Natural killer cell (primary cell): ENCODE measurements at regions not wholly inside any gene's neighbourhood (a gene's known extent, or its start where the extent isn't known, plus 50 kb on each side); places are given as distances from the start of the nearest gene placed in this dataset.

Source experiments
- ATAC-seq, 3 donors: fragments of 150-1000 bp in 2 of 3; fragments of 200-7000 bp in 1 of 3; cut with Tn5 transposase; 1 replicate in 1 of 3; 2 replicates in 2 of 3; pipeline ENCODE4 v1.10.0; 2021; ENCODE audit warnings: mild to moderate bottlenecking in 2 of 3, moderate library complexity in 2 of 3
- DNase-seq, 2 donors: peaks; one replicate each; pipeline versions ENCODE4 v3.0.0 to v3.0.0-alpha.2; 2013 to 2021; ENCODE audit warnings: mixed read lengths in 1 of 2
- H3K27ac ChIP-seq: one replicate; pipeline ENCODE4 v1.5.1; 2013; ENCODE audit warnings: mild to moderate bottlenecking, low read length
- H3K27me3 ChIP-seq: one replicate; pipeline ENCODE4 v1.6.1; 2013; ENCODE audit warnings: low read length; ENCODE audit not compliant: control insufficient read depth, insufficient read depth
- H3K36me3 ChIP-seq: one replicate; pipeline ENCODE4 v1.6.1; 2013; ENCODE audit warnings: low read length; ENCODE audit not compliant: control insufficient read depth, insufficient read depth
- H3K4me1 ChIP-seq: one replicate; pipeline ENCODE4 v1.6.1; 2013; ENCODE audit warnings: low read length; ENCODE audit not compliant: control insufficient read depth, insufficient read depth
- H3K4me3 ChIP-seq: one replicate; pipeline ENCODE4 v1.5.1; 2013; ENCODE audit warnings: low read length
- H3K9me3 ChIP-seq: one replicate; pipeline ENCODE4 v1.6.1; 2013; ENCODE audit warnings: low read length; ENCODE audit not compliant: control insufficient read depth, insufficient read depth
- H3K27ac Mint-ChIP-seq, 2 donors: one replicate each; pipeline ENCODE4 v1.8.0; 2022; ENCODE audit warnings: mild to moderate bottlenecking in 2 of 2, mixed read lengths in 2 of 2, moderate library complexity in 1 of 2
- H3K27me3 Mint-ChIP-seq, 2 donors: one replicate each; pipeline ENCODE4 v1.8.0; 2022; ENCODE audit warnings: low read depth in 2 of 2, mixed read lengths in 2 of 2
- H3K36me3 Mint-ChIP-seq: one replicate; pipeline ENCODE4 v1.8.0; 2022; ENCODE audit warnings: mixed read lengths
- H3K4me1 Mint-ChIP-seq, 2 donors: one replicate each; pipeline ENCODE4 v1.8.0; 2022; ENCODE audit warnings: mixed read lengths in 2 of 2
- H3K4me3 Mint-ChIP-seq: one replicate; pipeline ENCODE4 v1.8.0; 2022; ENCODE audit warnings: mild to moderate bottlenecking, moderate library complexity, mixed read lengths
- H3K9me3 Mint-ChIP-seq, 2 donors: one replicate each; pipeline ENCODE4 v1.8.0; 2022; ENCODE audit warnings: mixed read lengths in 2 of 2
- CTCF ChIP-seq: fragments of 200-600 bp; IDR thresholded peaks from one replicate; pipeline ENCODE4 v1.8.0; 2022; ENCODE audit warnings: antibody characterized with exemption
- WGBS: methylation state at CpG from one replicate; pipeline ENCODE4 v1.1.7; 2013; ENCODE audit warnings: missing lambda C conversion rate; ENCODE audit not compliant: insufficient coverage; 5-methylcytosine and 5-hydroxymethylcytosine counted together
- intact Hi-C: fragments of 100-400 bp; cut with micrococcal nuclease; formaldehyde crosslinking; loops from one replicate; pipeline ENCODE4 v1.14.2; 2022

- Mint-ChIP-seq H3K27ac (no peak overlapping the region), H3K9me3 (peaks cover 2 to 3% of the 10 kb centered on the region in 2 donors), H3K36me3 (peaks cover 9% of the 10 kb centered on the region), H3K27me3 (no peaks in the 10 kb centered on the region), H3K4me3 (no peak overlapping the region), H3K4me1 (no peaks in the 10 kb centered on the region)
- Histone ChIP-seq H3K4me3 (no peak overlapping the region), H3K27ac (no peak overlapping the region), H3K27me3 (no peaks in the 10 kb centered on the region), H3K36me3 (no peaks in the 10 kb centered on the region), H3K9me3 (no peaks in the 10 kb centered on the region), H3K4me1 (no peaks in the 10 kb centered on the region)
- 100% methylated on average over 1 of the region's 2 CpGs for WGBS
- no peak for TF ChIP-seq CTCF
- intact Hi-C loops = no loop called here
- ATAC-seq (no peak), DNase-seq (no peak)
Measured at GRCh38 chr20:39719293-39719692, 757.1 kb downstream of the DHX35 start.

GRCh38 chr20:39717936-39718335 lies 755.8 kb downstream of the DHX35 start:
- no peaks in the 10 kb centered on the region for H3K27me3 ChIP-seq
- H3K27ac Mint-ChIP-seq = no peak overlapping the region
- WGBS = 93% methylated on average over 5 of the region's 5 CpGs
- intact Hi-C loops = no loop called here
- no peak overlapping the region for H3K27ac ChIP-seq
- H3K4me3 Mint-ChIP-seq = no peak overlapping the region
- H3K9me3 ChIP-seq = no peaks in the 10 kb centered on the region
- DNase-seq (no peak), ATAC-seq (no peak)
- H3K36me3 ChIP-seq = no peaks in the 10 kb centered on the region
- no peaks in the 10 kb centered on the region for H3K4me1 Mint-ChIP-seq
- H3K36me3 Mint-ChIP-seq = peaks cover 9% of the 10 kb centered on the region
- H3K27me3 Mint-ChIP-seq = no peaks in the 10 kb centered on the region
- no peak overlapping the region for H3K4me3 ChIP-seq
- no peaks in the 10 kb centered on the region for H3K4me1 ChIP-seq
- H3K9me3 Mint-ChIP-seq = peaks cover 3 to 4% of the 10 kb centered on the region in 2 donors
- TF ChIP-seq CTCF = no peak

GRCh38 chr20:39716796-39717341 lies 754.7 kb downstream of the DHX35 start:
- DNase-seq = no peak
- H3K27ac Mint-ChIP-seq = no peak overlapping the region
- H3K4me3 Mint-ChIP-seq = no peak overlapping the region
- no peak overlapping the region for H3K4me3 ChIP-seq
- H3K36me3 Mint-ChIP-seq = peaks cover 5% of the 10 kb centered on the region
- H3K36me3 ChIP-seq = no peaks in the 10 kb centered on the region
- H3K4me1 ChIP-seq = no peaks in the 10 kb centered on the region
- intact Hi-C loops = no loop called here
- TF ChIP-seq CTCF = no peak
- ATAC-seq = no peak
- H3K27me3 ChIP-seq = no peaks in the 10 kb centered on the region
- no peak overlapping the region for H3K27ac ChIP-seq
- 59% methylated on average over 1 of the region's 1 CpG for WGBS
- no peaks in the 10 kb centered on the region for H3K4me1 Mint-ChIP-seq
- peaks cover 3 to 4% of the 10 kb centered on the region in 2 donors for H3K9me3 Mint-ChIP-seq
- H3K9me3 ChIP-seq = no peaks in the 10 kb centered on the region
- H3K27me3 Mint-ChIP-seq = no peaks in the 10 kb centered on the region
